IMR-90 (cell line): ENCODE measurements at regions not wholly inside any gene's neighbourhood (a gene's known extent, or its start where the extent isn't known, plus 50 kb on each side); places are given as distances from the start of the nearest gene placed in this dataset.

Source experiments
- ATAC-seq: fragments of 200-7000 bp; cut with Tn5 transposase; 2 replicates; pipeline ENCODE4 v1.9.1; 2020; ENCODE audit warnings: low read depth, mild to moderate bottlenecking, moderate library complexity
- BruUV-seq: library from RNA; stranded (reverse); fragments of 400-500 nt; replicated peaks from 2 replicates; lab custom pipeline; 2021; lab: Mats Ljungman, UMichigan
- CTCF ChIA-PET: fragments of 300-600 bp; formaldehyde crosslinking; extraction: SDS; loops from one replicate; lab custom pipeline; 2021; ENCODE audit warnings: antibody characterized with exemption; lab: Yijun Ruan, JAX
- POLR2A ChIA-PET: fragments of 300-600 bp; sonication (Branson Sonifier 250); formaldehyde crosslinking; loops from one replicate; lab custom pipeline; 2022; ENCODE audit warnings: antibody characterized with exemption; ENCODE audit not compliant: unreplicated experiment; lab: Charles Lee
- DNase-seq: peaks from one replicate; pipeline ENCODE4 v3.0.0; 2013
- H2AFZ ChIP-seq: replicated peaks from 2 replicates; pipeline ENCODE3; 2013; ENCODE audit warnings: low read length, mild to moderate bottlenecking; ENCODE audit not compliant: poor library complexity
- H2AK5ac ChIP-seq: 2 replicates; pipeline ENCODE4 v1.6.1; 2013; ENCODE audit warnings: low read depth, low read length, inconsistent platforms
- H2AK9ac ChIP-seq: replicated peaks from 2 replicates; pipeline ENCODE3; 2013; ENCODE audit warnings: mild to moderate bottlenecking, low read depth, low read length, moderate library complexity; ENCODE audit not compliant: poor library complexity
- H2BK120ac ChIP-seq: 2 replicates; pipeline ENCODE4 v1.6.1; 2013; ENCODE audit warnings: low read depth, low read length, inconsistent platforms
- H2BK15ac ChIP-seq: 3 replicates; pipeline ENCODE4 v1.6.1; 2013; ENCODE audit warnings: low read depth, low read length, inconsistent platforms
- H2BK20ac ChIP-seq: 2 replicates; pipeline ENCODE4 v1.6.1; 2013; ENCODE audit warnings: low read depth, mild to moderate bottlenecking, inconsistent platforms, low read length, moderate library complexity
- H2BK5ac ChIP-seq: 2 replicates; pipeline ENCODE4 v1.6.1; 2013; ENCODE audit warnings: mild to moderate bottlenecking, low read depth, low read length, inconsistent platforms; ENCODE audit not compliant: poor library complexity, severe bottlenecking
- H3K14ac ChIP-seq: replicated peaks from 2 replicates; pipeline ENCODE4 v1.6.1; 2013; ENCODE audit warnings: low read depth, low read length, inconsistent platforms
- H3K18ac ChIP-seq: 2 replicates; pipeline ENCODE4 v1.6.1; 2013; ENCODE audit warnings: low read depth, low read length, control low read depth
- H3K23ac ChIP-seq: 2 replicates; pipeline ENCODE4 v1.6.1; 2013; ENCODE audit warnings: low read depth, low read length, inconsistent platforms
- H3K27ac ChIP-seq: 2 replicates; pipeline ENCODE4 v1.5.1; 2013; ENCODE audit warnings: mild to moderate bottlenecking, control low read depth, low read length; ENCODE audit not compliant: insufficient read depth
- H3K27me3 ChIP-seq: 2 replicates; pipeline ENCODE4 v1.6.1; 2013; ENCODE audit warnings: low read length; ENCODE audit not compliant: control insufficient read depth, insufficient read depth
- H3K36me3 ChIP-seq: 2 replicates; pipeline ENCODE4 v1.6.1; 2013; ENCODE audit warnings: low read length, mixed read lengths; ENCODE audit not compliant: control insufficient read depth, insufficient read depth
- H3K4ac ChIP-seq: 2 replicates; pipeline ENCODE4 v1.6.1; 2013; ENCODE audit warnings: low read depth, low read length, inconsistent platforms
- H3K4me1 ChIP-seq: 2 replicates; pipeline ENCODE4 v1.6.1; 2013; ENCODE audit warnings: low read length, mixed read lengths; ENCODE audit not compliant: control insufficient read depth, insufficient read depth
- H3K4me2 ChIP-seq: 2 replicates; pipeline ENCODE4 v1.6.1; 2013; ENCODE audit warnings: low read depth, mild to moderate bottlenecking, control low read depth, low read length, moderate library complexity
- H3K4me3 ChIP-seq: 2 replicates; pipeline ENCODE4 v1.5.1; 2013; ENCODE audit warnings: low read depth, mild to moderate bottlenecking, control low read depth, low read length, moderate library complexity; ENCODE audit not compliant: insufficient read depth
- H3K56ac ChIP-seq: 2 replicates; pipeline ENCODE4 v1.6.1; 2013; ENCODE audit warnings: low read length, inconsistent platforms; ENCODE audit not compliant: insufficient read depth; ENCODE audit errors: extremely low read depth
- H3K79me1 ChIP-seq, 2 experiments: 2 replicates each; pipeline ENCODE4 v1.6.1; 2013; ENCODE audit warnings: low read length in 2 of 2, inconsistent platforms in 1 of 2, low read depth in 1 of 2
- H3K9ac ChIP-seq: 2 replicates; pipeline ENCODE4 v1.6.1; 2013; ENCODE audit warnings: low read depth, low read length, control low read depth
- H3K9me1 ChIP-seq: 2 replicates; pipeline ENCODE4 v1.6.1; 2013; ENCODE audit warnings: low read length, inconsistent platforms; ENCODE audit not compliant: insufficient read depth
- H3K9me3 ChIP-seq: 2 replicates; pipeline ENCODE4 v1.6.1; 2013; ENCODE audit warnings: low read length; ENCODE audit not compliant: control insufficient read depth, insufficient read depth
- H4K20me1 ChIP-seq: 2 replicates; pipeline ENCODE4 v1.6.1; 2013; ENCODE audit warnings: low read length, inconsistent platforms; ENCODE audit not compliant: insufficient read depth
- H4K5ac ChIP-seq: 2 replicates; pipeline ENCODE4 v1.6.1; 2013; ENCODE audit warnings: mild to moderate bottlenecking, low read depth, low read length, control low read depth
- H4K8ac ChIP-seq, 2 experiments: 2 replicates each; pipeline ENCODE4 v1.6.1; 2013; ENCODE audit warnings: low read depth in 2 of 2, low read length in 2 of 2, control low read depth in 1 of 2, inconsistent platforms in 1 of 2
- H4K91ac ChIP-seq: 2 replicates; pipeline ENCODE4 v1.6.1; 2013; ENCODE audit warnings: low read depth, low read length, inconsistent platforms; ENCODE audit not compliant: insufficient read depth
- BHLHE40 ChIP-seq: fragments of 150-350 bp; IDR thresholded peaks from 2 replicates; pipeline ENCODE4 v1.6.1; 2016; ENCODE audit warnings: mild to moderate bottlenecking, low read depth, low read length
- CEBPB ChIP-seq: IDR thresholded peaks from 2 replicates; pipeline ENCODE4 v1.6.1; 2012; ENCODE audit warnings: low read depth, low read length, improper control_type of control experiment
- CHD1 ChIP-seq: IDR thresholded peaks from 2 replicates; pipeline ENCODE4 v1.6.1; 2012; ENCODE audit warnings: low read depth, low read length, improper control_type of control experiment
- CTCF ChIP-seq: conservative IDR thresholded peaks from 2 replicates; pipeline ENCODE4 v1.5.1; 2012; ENCODE audit warnings: mild to moderate bottlenecking, low read depth, low read length, improper control_type of control experiment
- ELK1 ChIP-seq: fragments of 150-350 bp; IDR thresholded peaks from 2 replicates; pipeline ENCODE4 v1.6.1; 2016; ENCODE audit warnings: low read depth, mild to moderate bottlenecking, low read length, moderate library complexity, borderline replicate concordance
- FOS ChIP-seq: fragments of 150-350 bp; IDR thresholded peaks from 2 replicates; pipeline ENCODE4 v1.6.1; 2016; ENCODE audit warnings: low read depth, low read length
- MAFK ChIP-seq: IDR thresholded peaks from 2 replicates; pipeline ENCODE4 v1.6.1; 2012; ENCODE audit warnings: low read depth, low read length, improper control_type of control experiment
- MAZ ChIP-seq: IDR thresholded peaks from 2 replicates; pipeline ENCODE4 v1.6.1; 2012; ENCODE audit warnings: low read depth, mild to moderate bottlenecking, low read length, improper control_type of control experiment, moderate library complexity, borderline replicate concordance
- MXI1 ChIP-seq: IDR thresholded peaks from 2 replicates; pipeline ENCODE4 v1.6.1; 2012; ENCODE audit warnings: low read depth, mild to moderate bottlenecking, low read length, moderate library complexity, borderline replicate concordance
- NFE2L2 ChIP-seq: fragments of 150-350 bp; IDR thresholded peaks from 2 replicates; pipeline ENCODE4 v1.6.1; 2016; ENCODE audit warnings: low read depth, mild to moderate bottlenecking, low read length
- POLR2A ChIP-seq: IDR thresholded peaks from 2 replicates; pipeline ENCODE4 v1.6.1; 2012; ENCODE audit warnings: mild to moderate bottlenecking, low read depth, low read length
- RAD21 ChIP-seq: IDR thresholded peaks from 2 replicates; pipeline ENCODE4 v1.6.1; 2012; ENCODE audit warnings: low read length, improper control_type of control experiment
- RCOR1 ChIP-seq: IDR thresholded peaks from 2 replicates; pipeline ENCODE4 v1.6.1; 2012; ENCODE audit warnings: mild to moderate bottlenecking, low read length, improper control_type of control experiment; ENCODE audit not compliant: insufficient replicate concordance
- RFX5 ChIP-seq: IDR thresholded peaks from 2 replicates; pipeline ENCODE4 v1.8.0; 2012; ENCODE audit warnings: low read depth, mild to moderate bottlenecking, low read length, moderate library complexity
- SMC3 ChIP-seq: fragments of 150-350 bp; IDR thresholded peaks from 2 replicates; pipeline ENCODE4 v1.6.1; 2016; ENCODE audit warnings: low read depth, mild to moderate bottlenecking, antibody characterized with exemption, low read length, moderate library complexity
- USF2 ChIP-seq: fragments of 150-350 bp; IDR thresholded peaks from 2 replicates; pipeline ENCODE4 v1.6.1; 2017; ENCODE audit warnings: mild to moderate bottlenecking, antibody characterized with exemption, low read length, low read depth
- WGBS, 2 experiments: methylation state at CpG; one replicate each; pipeline versions ENCODE4 v1.1.5 to v1.1.7; 2013; ENCODE audit warnings: missing lambda C conversion rate in 2 of 2; ENCODE audit not compliant: insufficient read length in 1 of 2; ENCODE audit errors: extremely low coverage in 2 of 2; 5-methylcytosine and 5-hydroxymethylcytosine counted together
- dilution Hi-C: fragments of 300-500 bp; cut with HindIII; formaldehyde crosslinking; loops from one replicate; pipeline ENCODE4 v1.14.3; 2018; ENCODE audit warnings: low sequenced_read_pairs; ENCODE audit not compliant: unreplicated experiment
- in situ Hi-C: fragments of 300-500 bp; cut with MboI; formaldehyde crosslinking; loops from 3 replicates; pipeline ENCODE4 v1.14.3; 2019; ENCODE audit warnings: low sequenced_read_pairs, inconsistent platforms, mixed read lengths
- intact Hi-C: fragments of 100-400 bp; cut with micrococcal nuclease; formaldehyde crosslinking; loops from 2 replicates; pipeline ENCODE4 v1.10.0; 2022

- H3K23ac ChIP-seq, result no peak overlapping the region
- WGBS, 2 experiments, result 80% methylated on average over 1 of the region's 1 CpG; no CpG with 5 or more reads in 1 of the 2 experiments
- dilution Hi-C loops (no loop called here), in situ Hi-C loops (no loop called here), intact Hi-C loops (no loop called here)
- no peaks in the 10 kb centered on the region for H3K36me3 ChIP-seq
- DNase-seq, result no peak
- H2BK5ac ChIP-seq, result no peak overlapping the region
- ATAC-seq, result no peak
- H4K91ac ChIP-seq, result no peak overlapping the region
- H2BK15ac ChIP-seq, result no peak overlapping the region
- H3K4me3 ChIP-seq, result no peak overlapping the region
- no peak overlapping the region for H2BK20ac ChIP-seq
- H3K27me3 ChIP-seq, result peaks cover 36% of the 10 kb centered on the region
- H2BK120ac ChIP-seq, result no peak overlapping the region
- H4K5ac ChIP-seq, result no peak overlapping the region
- CTCF ChIA-PET, result interaction anchor here (0.9 to 1.5 kb wide), 3 partner anchors 9 to 548 kb away, joined by 3 to 6 read pairs (median 3); no protein-coding TSS in a partner anchor
- no peak overlapping the region for H2AFZ ChIP-seq
- H3K18ac ChIP-seq, result no peak overlapping the region
- H3K27ac ChIP-seq, result no peak overlapping the region
- H3K9me3 ChIP-seq, result no peaks in the 10 kb centered on the region
- no peak overlapping the region for H4K8ac ChIP-seq
- BruUV-seq, result no TSS peak
- no peak overlapping the region for H3K14ac ChIP-seq
- no peak overlapping the region for H3K4me2 ChIP-seq
- H4K20me1 ChIP-seq, result no peaks in the 10 kb centered on the region
- H3K9me1 ChIP-seq, result no peaks in the 10 kb centered on the region
- no peak overlapping the region for H3K9ac ChIP-seq
- H3K4me1 ChIP-seq, result no peaks in the 10 kb centered on the region
- no peak overlapping the region for H2AK9ac ChIP-seq
- POLR2A ChIA-PET, result no interaction called here
- TF ChIP-seq CHD1 (no peak), CTCF (no peak), CEBPB (no peak), ELK1 (no peak), RFX5 (no peak), MXI1 (no peak), SMC3 (no peak), RCOR1 (no peak), MAZ (no peak), BHLHE40 (no peak), MAFK (no peak), POLR2A (no peak), USF2 (no peak), NFE2L2 (no peak), FOS (no peak), RAD21 (no peak)
- H2AK5ac ChIP-seq, result no peak overlapping the region
- no peak overlapping the region for H3K56ac ChIP-seq
- no peaks in the 10 kb centered on the region for H3K79me1 ChIP-seq
- no peak overlapping the region for H3K4ac ChIP-seq
Observed at GRCh38 chr3:193767353-193768069, 174.5 kb downstream of the OPA1 start.
